T-helper 1 cell (primary cell): ENCODE measurements at regions not wholly inside any gene's neighbourhood (a gene's known extent, or its start where the extent isn't known, plus 50 kb on each side); places are given as distances from the start of the nearest gene placed in this dataset.

ENCODE experiments used
- DNase-seq, 5 donors: peaks; one replicate each; pipeline ENCODE4 v3.0.0-alpha.2; 2012 to 2020

- DNase-seq = no peak
These were observed 64.4 kb upstream of the CDH8 start for GRCh38 chr16:62100651-62101050.

GRCh38 chr16:62089715-62090114 lies 53.5 kb upstream of the CDH8 start:
- DNase-seq = no peak

- DNase-seq = no peak
These were observed 52.6 kb upstream of the CDH8 start for GRCh38 chr16:62088731-62089410.
